Stimulated activated CD4-positive, alpha-beta T cell treated with anti-CD3 and anti-CD28 coated beads, Interleukin-1b, Interleukin-23, amount 100 ng/mL, for 1 hour (primary cell): ENCODE measurements at regions not wholly inside any gene's neighbourhood (a gene's known extent, or its start where the extent isn't known, plus 50 kb on each side); places are given as distances from the start of the nearest gene placed in this dataset.
"Not testable (repeated sequence)": the region's sequence is repeated elsewhere in the genome, so short reads cannot be mapped to it uniquely, and the experiment has no call there.

Experiments
- DNase-seq, 2 donors: peaks; one replicate each; pipeline ENCODE4 v3.0.0-alpha.2; 2020; ENCODE audit warnings: low read depth in 2 of 2

GRCh38 chr7:67470256-67470751 lies 473.7 kb downstream of the TYW1 start:
- no peak for DNase-seq

- DNase-seq = no peak
Measured at GRCh38 chr7:67475293-67475692, 478.7 kb downstream of the TYW1 start.

- DNase-seq = no peak
Measured at GRCh38 chr7:67478066-67478465, 481.4 kb downstream of the TYW1 start.

GRCh38 chr7:67484244-67484751 lies 487.7 kb downstream of the TYW1 start:
- DNase-seq = no peak

- DNase-seq = no peak
Measured at GRCh38 chr7:67486401-67486800, 489.8 kb downstream of the TYW1 start.

GRCh38 chr7:67487316-67487715 lies 490.7 kb downstream of the TYW1 start:
- no peak for DNase-seq

- DNase-seq = no peak
Measured at GRCh38 chr7:67489881-67490280, 493.2 kb downstream of the TYW1 start.

GRCh38 chr7:67493366-67493765 lies 496.7 kb downstream of the TYW1 start:
- no peak for DNase-seq

- no peak for DNase-seq
Measured at GRCh38 chr7:67496589-67496988, 500.0 kb downstream of the TYW1 start.

- not testable (repeated sequence) for DNase-seq
Measured at GRCh38 chr7:67497914-67498313, 501.3 kb downstream of the TYW1 start.

- DNase-seq = no peak
Measured at GRCh38 chr7:67502929-67503328, 506.3 kb downstream of the TYW1 start.

GRCh38 chr7:67505449-67505848 lies 508.8 kb downstream of the TYW1 start:
- DNase-seq = no peak

- no peak for DNase-seq
Measured at GRCh38 chr7:67512481-67512880, 515.8 kb downstream of the TYW1 start.

- no peak for DNase-seq
Measured at GRCh38 chr7:67518580-67518979, 521.9 kb downstream of the TYW1 start.

- DNase-seq = no peak
Measured at GRCh38 chr7:67519171-67519570, 522.5 kb downstream of the TYW1 start.

GRCh38 chr7:67522504-67522903 lies 525.9 kb downstream of the TYW1 start:
- no peak for DNase-seq

GRCh38 chr7:67523713-67524112 lies 527.1 kb downstream of the TYW1 start:
- no peak for DNase-seq

- DNase-seq = no peak
Measured at GRCh38 chr7:67525588-67525987, 529.0 kb downstream of the TYW1 start.

- DNase-seq = no peak
Measured at GRCh38 chr7:67535241-67535989, 538.8 kb downstream of the TYW1 start.

GRCh38 chr7:67542916-67543315 lies 546.3 kb downstream of the TYW1 start:
- DNase-seq = no peak

- no peak for DNase-seq
Measured at GRCh38 chr7:67547183-67547907, 550.7 kb downstream of the TYW1 start.

GRCh38 chr7:67549126-67549525 lies 552.5 kb downstream of the TYW1 start:
- no peak for DNase-seq
